ENCODE measurements at regions not wholly inside any gene's neighbourhood (a gene's known extent, or its start where the extent isn't known, plus 50 kb on each side); places are given as distances from the start of the nearest gene placed in this dataset.
"Not testable (repeated sequence)": the region's sequence is repeated elsewhere in the genome, so short reads cannot be mapped to it uniquely, and the experiment has no call there.

- no peak for DNase-seq (ENCODE audit: low read depth)
These were observed 93.4 kb downstream of the ZFP64 start for GRCh38 chr20:52098186-52098585.

GRCh38 chr20:52096117-52096516 lies 95.5 kb downstream of the ZFP64 start:
- DNase-seq (ENCODE audit: low read depth), result no peak

GRCh38 chr20:52094693-52095092 lies 96.9 kb downstream of the ZFP64 start:
- no peak for DNase-seq (ENCODE audit: low read depth)

GRCh38 chr20:52093575-52093974 lies 98.0 kb downstream of the ZFP64 start:
- no peak for DNase-seq (ENCODE audit: low read depth)

- no peak for DNase-seq (ENCODE audit: low read depth)
These were observed 101.5 kb downstream of the ZFP64 start for GRCh38 chr20:52090035-52090434.

GRCh38 chr20:52087471-52087870 lies 104.1 kb downstream of the ZFP64 start:
- no peak for DNase-seq (ENCODE audit: low read depth)

GRCh38 chr20:52086878-52087277 lies 104.7 kb downstream of the ZFP64 start:
- DNase-seq (ENCODE audit: low read depth), result no peak

- no peak for DNase-seq (ENCODE audit: low read depth)
These were observed 106.9 kb downstream of the ZFP64 start for GRCh38 chr20:52084727-52085126.

GRCh38 chr20:52083627-52084232 lies 107.8 kb downstream of the ZFP64 start:
- peak; percentile 32 for DNase-seq (ENCODE audit: low read depth)

- DNase-seq (ENCODE audit: low read depth), result no peak
These were observed 109.0 kb downstream of the ZFP64 start for GRCh38 chr20:52082612-52083011.

- DNase-seq (ENCODE audit: low read depth), result no peak
These were observed 109.8 kb downstream of the ZFP64 start for GRCh38 chr20:52081791-52082190.

- no peak for DNase-seq (ENCODE audit: low read depth)
These were observed 110.5 kb downstream of the ZFP64 start for GRCh38 chr20:52081066-52081465.

- DNase-seq (ENCODE audit: low read depth), result no peak
These were observed 113.3 kb downstream of the ZFP64 start for GRCh38 chr20:52078289-52078688.

- DNase-seq (ENCODE audit: low read depth), result no peak
These were observed 115.4 kb downstream of the ZFP64 start for GRCh38 chr20:52076164-52076563.

GRCh38 chr20:52075400-52075799 lies 116.2 kb downstream of the ZFP64 start:
- DNase-seq (ENCODE audit: low read depth), result no peak

GRCh38 chr20:52071136-52071535 lies 120.4 kb downstream of the ZFP64 start:
- no peak for DNase-seq (ENCODE audit: low read depth)

GRCh38 chr20:52064931-52065330 lies 126.6 kb downstream of the ZFP64 start:
- no peak for DNase-seq (ENCODE audit: low read depth)

GRCh38 chr20:52062452-52063209 lies 128.9 kb downstream of the ZFP64 start:
- DNase-seq (ENCODE audit: low read depth), result no peak

- no peak for DNase-seq (ENCODE audit: low read depth)
These were observed 130.5 kb downstream of the ZFP64 start for GRCh38 chr20:52060794-52061714.

- DNase-seq (ENCODE audit: low read depth), result not testable (repeated sequence)
These were observed 134.4 kb downstream of the ZFP64 start for GRCh38 chr20:52057133-52057532.

GRCh38 chr20:52056203-52057062 lies 135.1 kb downstream of the ZFP64 start:
- DNase-seq (ENCODE audit: low read depth), result no peak

- DNase-seq (ENCODE audit: low read depth), result no peak
These were observed 137.5 kb downstream of the ZFP64 start for GRCh38 chr20:52054123-52054522.
